ENCODE measurements at regions not wholly inside any gene's neighbourhood (a gene's known extent, or its start where the extent isn't known, plus 50 kb on each side); places are given as distances from the start of the nearest gene placed in this dataset.

DNA sequence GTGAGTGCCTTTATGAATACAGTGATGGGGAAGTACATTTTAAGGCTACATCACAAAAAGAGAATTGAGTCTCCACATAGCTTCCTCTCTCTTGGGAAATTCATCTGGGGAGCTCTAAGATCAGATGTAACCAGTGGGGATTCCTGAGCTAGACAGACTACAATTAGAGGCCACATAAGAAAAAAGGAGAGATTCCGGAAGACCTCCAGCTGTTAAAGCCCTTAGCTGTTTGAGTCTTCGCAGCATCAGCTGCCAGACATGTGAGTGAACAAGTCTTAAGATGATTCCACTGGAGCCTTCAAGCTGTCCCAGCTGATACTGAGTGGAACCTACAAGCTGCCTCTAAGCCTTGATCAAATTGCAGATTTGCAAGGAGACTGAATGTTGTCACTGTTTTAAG is 448.5 kb downstream of the NXPH1 start:
- TF ChIP-seq TAF1 (IDR thresholded peaks at IDR 0.05; ENCODE audit: borderline replicate concordance, insufficient read depth, low read length) = no peak
- no peak for TF ChIP-seq POLR2AphosphoS5 (IDR thresholded peaks at IDR 0.05; ENCODE audit: low read depth, low read length)
- TF ChIP-seq, protein P1, sequence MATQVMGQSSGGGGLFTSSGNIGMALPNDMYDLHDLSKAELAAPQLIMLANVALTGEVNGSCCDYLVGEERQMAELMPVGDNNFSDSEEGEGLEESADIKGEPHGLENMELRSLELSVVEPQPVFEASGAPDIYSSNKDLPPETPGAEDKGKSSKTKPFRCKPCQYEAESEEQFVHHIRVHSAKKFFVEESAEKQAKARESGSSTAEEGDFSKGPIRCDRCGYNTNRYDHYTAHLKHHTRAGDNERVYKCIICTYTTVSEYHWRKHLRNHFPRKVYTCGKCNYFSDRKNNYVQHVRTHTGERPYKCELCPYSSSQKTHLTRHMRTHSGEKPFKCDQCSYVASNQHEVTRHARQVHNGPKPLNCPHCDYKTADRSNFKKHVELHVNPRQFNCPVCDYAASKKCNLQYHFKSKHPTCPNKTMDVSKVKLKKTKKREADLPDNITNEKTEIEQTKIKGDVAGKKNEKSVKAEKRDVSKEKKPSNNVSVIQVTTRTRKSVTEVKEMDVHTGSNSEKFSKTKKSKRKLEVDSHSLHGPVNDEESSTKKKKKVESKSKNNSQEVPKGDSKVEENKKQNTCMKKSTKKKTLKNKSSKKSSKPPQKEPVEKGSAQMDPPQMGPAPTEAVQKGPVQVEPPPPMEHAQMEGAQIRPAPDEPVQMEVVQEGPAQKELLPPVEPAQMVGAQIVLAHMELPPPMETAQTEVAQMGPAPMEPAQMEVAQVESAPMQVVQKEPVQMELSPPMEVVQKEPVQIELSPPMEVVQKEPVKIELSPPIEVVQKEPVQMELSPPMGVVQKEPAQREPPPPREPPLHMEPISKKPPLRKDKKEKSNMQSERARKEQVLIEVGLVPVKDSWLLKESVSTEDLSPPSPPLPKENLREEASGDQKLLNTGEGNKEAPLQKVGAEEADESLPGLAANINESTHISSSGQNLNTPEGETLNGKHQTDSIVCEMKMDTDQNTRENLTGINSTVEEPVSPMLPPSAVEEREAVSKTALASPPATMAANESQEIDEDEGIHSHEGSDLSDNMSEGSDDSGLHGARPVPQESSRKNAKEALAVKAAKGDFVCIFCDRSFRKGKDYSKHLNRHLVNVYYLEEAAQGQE (IDR thresholded peaks at IDR 0.05; ENCODE audit: insufficient read depth in 1 of 2, low read depth in 2 of 2, low read length in 2 of 2) = no peak
- no peak for TF ChIP-seq FOXP2 (optimal IDR thresholded peaks at IDR 0.05; ENCODE audit: borderline replicate concordance, extremely low read depth, extremely low read length, insufficient read depth)

Data from PFSK-1 (cell line).